Peyer's patch (tissue), 4 donors: ENCODE measurements at regions not wholly inside any gene's neighbourhood (a gene's known extent, or its start where the extent isn't known, plus 50 kb on each side); places are given as distances from the start of the nearest gene placed in this dataset.

Source experiments
- CTCF ChIP-seq, 6 experiments: fragments of 450-650 bp in 4 of 6; fragments of 200-600 bp in 2 of 6; sonication (generic) in 1 of 6; IDR thresholded peaks; one replicate each; pipeline ENCODE4 v1.5.1; 2017 to 2019; ENCODE audit warnings: antibody characterized with exemption in 6 of 6, mild to moderate bottlenecking in 3 of 6, moderate library complexity in 1 of 6
- POLR2A ChIP-seq, 2 donors: fragments of 450-650 bp; IDR thresholded peaks; one replicate each; pipeline ENCODE4 v1.5.1; 2017; ENCODE audit warnings: antibody characterized with exemption in 2 of 2, mild to moderate bottlenecking in 2 of 2, moderate library complexity in 2 of 2

GRCh38 chr6:101108286-101108685 lies 227.2 kb upstream of the ASCC3 start:
- TF ChIP-seq CTCF (IDR thresholded peaks at IDR 0.05) (no peak), POLR2A (IDR thresholded peaks at IDR 0.05) (no peak)
